Esophagus squamous epithelium (tissue), 4 donors: ENCODE measurements at regions not wholly inside any gene's neighbourhood (a gene's known extent, or its start where the extent isn't known, plus 50 kb on each side); places are given as distances from the start of the nearest gene placed in this dataset.

ENCODE experiments used
- CTCF ChIP-seq, 6 experiments: fragments of 450-650 bp in 4 of 6; fragments of 200-600 bp in 2 of 6; sonication (generic) in 2 of 6; IDR thresholded peaks; one replicate each; pipeline ENCODE4 v1.5.1; 2016 to 2019; ENCODE audit warnings: antibody characterized with exemption in 6 of 6, mild to moderate bottlenecking in 4 of 6, moderate library complexity in 4 of 6
- POLR2A ChIP-seq, 4 donors: fragments of 450-650 bp; IDR thresholded peaks; one replicate each; pipeline ENCODE4 v1.6.1; 2017; ENCODE audit warnings: antibody characterized with exemption in 4 of 4, mild to moderate bottlenecking in 4 of 4, moderate library complexity in 3 of 4

DNA sequence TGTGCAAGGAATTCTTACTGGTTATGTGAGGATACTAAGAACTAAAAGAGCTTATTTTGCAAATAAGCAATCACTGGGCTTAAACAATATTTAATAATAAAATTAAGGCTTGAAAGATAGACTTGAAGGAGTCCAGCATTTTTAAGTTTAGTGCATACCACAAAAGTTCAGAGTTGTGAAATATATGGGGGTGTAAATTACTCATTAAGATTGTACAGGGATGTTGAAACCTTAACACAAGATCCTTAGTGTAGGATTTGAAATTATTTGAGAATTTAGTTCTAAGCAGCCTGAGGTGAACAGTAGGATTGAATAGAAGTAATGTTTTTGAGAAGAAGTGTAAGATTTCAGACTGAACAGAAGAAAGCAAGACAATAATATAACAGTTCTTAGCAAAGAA is 195.8 kb upstream of the RBMY1B start:
- TF ChIP-seq POLR2A (IDR thresholded peaks at IDR 0.05): no peak
- no peak for TF ChIP-seq CTCF (IDR thresholded peaks at IDR 0.05)
